NCI-H446 treated with DMSO at 0.1 percent for 48 hours (cell line): ENCODE measurements at regions not wholly inside any gene's neighbourhood (a gene's known extent, or its start where the extent isn't known, plus 50 kb on each side); places are given as distances from the start of the nearest gene placed in this dataset.

Experiments used
- DNase-seq: peaks from one replicate; lab custom pipeline; 2025; lab: John Stamatoyannopoulos, UW

GRCh38 chr2:76318848-76319360, 608.2 kb upstream of the GCFC2 start:
- DNase-seq, result no peak

- DNase-seq, result no peak
These were observed 606.0 kb upstream of the GCFC2 start for GRCh38 chr2:76316691-76317090.

- DNase-seq, result no peak
These were observed 603.7 kb upstream of the GCFC2 start for GRCh38 chr2:76314271-76315020.

- DNase-seq, result no peak
These were observed 601.5 kb upstream of the GCFC2 start for GRCh38 chr2:76312236-76312635.

DNA sequence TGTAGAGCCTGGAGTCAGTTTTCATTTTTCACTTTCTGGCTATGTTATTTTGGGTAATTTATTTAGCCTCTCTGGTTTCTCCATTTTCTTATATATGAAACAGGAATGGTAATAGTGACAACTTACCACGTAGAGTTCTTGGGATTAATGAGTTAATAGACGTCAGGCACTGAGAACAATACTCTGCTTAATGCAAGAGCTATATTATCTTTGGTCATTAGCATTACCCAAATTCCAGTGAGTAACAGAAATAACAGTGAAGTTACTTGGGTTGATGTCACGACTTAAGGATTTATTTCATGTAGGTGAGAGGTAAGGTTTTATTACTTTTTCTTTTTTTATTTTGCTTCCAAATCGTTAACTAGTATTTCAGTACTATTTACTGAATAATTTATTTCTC, 601.0 kb upstream of the GCFC2 start:
- DNase-seq, result no peak

DNA sequence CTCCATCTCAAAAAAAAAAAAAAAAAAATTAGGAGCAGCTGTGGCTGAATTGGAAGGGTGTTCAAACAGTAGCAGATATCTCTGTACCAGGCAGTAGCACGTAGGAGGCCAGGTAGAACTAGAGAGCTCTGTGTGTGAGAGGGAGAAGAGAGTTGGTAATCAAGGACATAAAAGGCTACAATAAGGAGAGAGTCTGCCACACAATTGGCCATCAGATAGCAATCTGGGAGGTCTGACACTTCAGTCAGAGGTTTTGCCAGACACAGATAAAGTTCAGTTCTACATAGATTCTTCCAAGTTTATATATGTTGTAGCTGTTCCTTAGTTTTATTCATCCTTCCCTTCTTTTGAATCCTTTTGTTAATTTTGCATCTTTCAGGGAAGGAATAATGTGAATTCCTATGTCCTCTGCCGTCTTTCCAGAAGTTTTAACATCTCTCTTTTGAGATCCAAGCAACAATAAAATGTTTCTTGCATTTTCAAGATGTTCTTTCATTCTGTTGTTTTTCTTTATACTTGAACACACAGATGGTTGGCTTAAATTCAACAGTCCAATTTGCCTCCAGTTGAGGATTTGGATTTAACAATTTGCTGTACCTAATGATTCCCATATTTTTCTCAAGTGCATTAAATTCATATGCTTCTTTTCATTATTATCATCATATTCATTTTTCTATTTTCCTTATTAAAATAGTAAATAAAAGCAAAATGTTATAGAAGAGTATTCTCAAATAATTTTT, 600.3 kb upstream of the GCFC2 start:
- DNase-seq, result no peak

DNA sequence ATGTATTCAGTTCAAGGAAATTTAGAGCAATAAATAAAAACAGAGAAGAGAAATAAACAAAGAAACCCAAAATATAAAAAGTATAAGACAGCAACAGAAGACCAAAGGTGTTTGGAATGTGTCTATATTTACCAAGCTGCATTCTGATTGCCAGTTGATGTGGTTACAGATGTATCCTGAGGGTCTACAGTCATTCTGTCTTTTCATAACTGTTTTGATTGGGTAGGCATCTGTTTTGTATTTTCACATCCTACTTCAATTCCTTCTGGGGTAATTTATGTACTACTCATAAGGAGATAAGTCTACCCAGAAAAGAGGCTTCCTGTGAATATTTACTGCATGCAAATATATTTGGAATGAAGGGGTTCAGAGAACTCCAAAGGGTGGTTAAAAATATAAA, 596.8 kb upstream of the GCFC2 start:
- no peak for DNase-seq

DNA sequence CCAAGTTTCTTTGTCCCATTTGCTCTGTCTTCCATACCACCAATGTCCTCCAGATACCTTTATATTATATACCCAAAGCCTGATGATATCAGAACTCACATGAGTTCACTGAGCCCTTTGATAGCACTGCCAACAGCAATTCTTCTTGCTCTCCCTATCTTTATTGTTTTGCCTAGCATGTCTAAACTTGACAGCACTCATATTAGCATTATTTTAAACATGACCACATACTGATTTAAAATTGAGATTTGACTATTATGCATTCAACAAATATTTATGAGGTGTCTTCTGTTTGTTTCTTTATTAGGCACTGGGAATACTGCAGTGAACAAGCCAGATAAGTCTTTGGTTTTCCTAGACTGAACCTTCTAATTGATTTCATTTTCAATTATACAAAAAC, 587.3 kb upstream of the GCFC2 start:
- no peak for DNase-seq

- no peak for DNase-seq
These were observed 585.7 kb upstream of the GCFC2 start for GRCh38 chr2:76296438-76296837.

DNA sequence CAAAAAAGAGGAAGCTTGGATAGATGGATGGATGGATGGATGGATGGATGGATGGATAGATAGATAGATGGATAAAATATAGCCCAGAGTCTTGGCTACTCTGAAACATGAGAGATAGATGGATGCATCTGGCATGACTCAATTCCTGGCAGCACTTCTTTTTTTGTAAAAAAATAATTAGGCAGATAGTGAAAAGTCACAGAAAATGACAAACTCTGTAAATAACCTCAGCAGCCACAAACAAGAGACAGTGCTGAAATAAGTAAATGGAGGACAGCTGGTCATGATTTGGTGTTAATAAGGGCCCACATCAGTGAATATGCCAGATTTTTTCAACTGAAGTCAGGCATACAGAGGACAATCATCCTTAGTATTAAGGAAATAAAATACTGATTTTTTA, 585.0 kb upstream of the GCFC2 start:
- peak; percentile 47 for DNase-seq

GRCh38 chr2:76288598-76288997, 577.9 kb upstream of the GCFC2 start:
- DNase-seq, result no peak

GRCh38 chr2:76288146-76288545, 577.4 kb upstream of the GCFC2 start:
- no peak for DNase-seq

DNA sequence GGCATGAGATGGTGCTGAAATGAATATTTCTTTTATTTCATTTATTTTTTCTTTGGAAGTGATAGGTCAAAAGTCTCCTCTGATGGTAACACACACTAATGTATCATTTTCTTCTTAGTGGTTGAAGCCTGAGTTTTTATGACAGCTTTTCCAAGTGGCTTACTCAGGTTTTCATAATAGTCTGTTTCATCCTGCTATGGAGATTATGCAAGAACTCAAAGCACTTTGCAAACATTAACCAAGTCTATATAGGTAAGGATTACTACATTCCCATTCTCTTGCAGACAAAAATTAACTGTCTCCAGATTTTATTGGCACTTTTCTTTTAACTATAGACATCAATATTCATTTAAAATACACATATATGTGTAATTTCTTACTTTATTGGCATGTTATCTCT, 572.6 kb upstream of the GCFC2 start:
- no peak for DNase-seq

- DNase-seq, result no peak
These were observed 570.6 kb upstream of the GCFC2 start for GRCh38 chr2:76281156-76281841.

GRCh38 chr2:76280686-76281085, 570.0 kb upstream of the GCFC2 start:
- DNase-seq, result no peak

DNA sequence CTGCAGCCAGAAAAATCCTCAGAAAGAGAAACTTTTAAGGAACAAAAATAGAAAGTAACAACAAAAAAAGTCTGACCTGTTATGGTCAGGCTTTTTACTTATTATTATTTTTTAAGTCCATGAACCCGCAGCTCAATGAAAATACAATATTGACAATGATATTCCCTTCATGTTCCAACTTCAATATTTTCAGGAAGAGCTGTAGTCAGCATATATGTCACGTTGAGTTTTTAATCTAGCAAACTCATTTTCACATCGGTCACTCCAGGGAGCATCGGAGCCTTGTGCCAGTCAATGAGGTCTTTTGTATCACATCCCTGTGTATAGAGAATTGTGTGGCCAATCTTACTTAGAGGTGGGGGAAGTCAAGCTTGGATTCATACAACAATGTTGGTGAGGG, 568.4 kb upstream of the GCFC2 start:
- no peak for DNase-seq

DNA sequence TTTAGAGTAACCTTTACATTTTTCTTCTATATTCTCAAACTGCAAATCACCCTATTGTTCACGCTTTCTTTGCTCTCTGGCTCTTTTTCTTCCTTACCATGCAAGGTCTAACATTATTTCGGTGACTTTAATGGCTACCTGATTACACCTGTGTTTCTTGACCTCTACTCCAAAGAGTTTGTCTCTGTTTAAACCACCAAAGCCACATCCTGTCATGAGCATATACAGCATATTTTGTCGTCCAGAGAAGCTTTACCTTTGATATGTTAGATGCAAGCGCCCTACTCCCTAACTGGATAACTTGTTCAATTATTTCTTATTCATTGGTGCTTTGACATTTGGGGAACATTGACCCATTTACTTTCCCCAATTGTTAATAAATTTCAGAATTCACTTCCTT, 565.1 kb upstream of the GCFC2 start:
- no peak for DNase-seq

- no peak for DNase-seq
These were observed 564.0 kb upstream of the GCFC2 start for GRCh38 chr2:76274676-76275075.

- no peak for DNase-seq
These were observed 563.4 kb upstream of the GCFC2 start for GRCh38 chr2:76274160-76274559.

- no peak for DNase-seq
These were observed 559.5 kb upstream of the GCFC2 start for GRCh38 chr2:76270096-76270710.

GRCh38 chr2:76268902-76269620, 558.3 kb upstream of the GCFC2 start:
- peak; percentile 46 for DNase-seq

GRCh38 chr2:76268484-76268883, 557.8 kb upstream of the GCFC2 start:
- no peak for DNase-seq
